A549 (cell line): ENCODE measurements at regions not wholly inside any gene's neighbourhood (a gene's known extent, or its start where the extent isn't known, plus 50 kb on each side); places are given as distances from the start of the nearest gene placed in this dataset.

Experiments
- ATAC-seq, 2 experiments: fragments of 200-7000 bp in 1 of 2; fragments of >200 bp in 1 of 2; cut with Nextera tagmentation in 1 of 2; cut with Tn5 transposase in 1 of 2; 3 replicates each; pipeline versions ENCODE4 v1.8.0 to v1.9.1; 2018 to 2020; ENCODE audit warnings: mild to moderate bottlenecking in 1 of 2, moderate library complexity in 1 of 2
- CTCF ChIA-PET: fragments of 300-600 bp; sonication (Branson Sonifier 250); formaldehyde crosslinking; extraction: SDS; loops from one replicate; lab custom pipeline; 2021; ENCODE audit warnings: antibody characterized with exemption, inconsistent platforms; lab: Yijun Ruan, JAX
- POLR2A ChIA-PET: fragments of 350-600 bp; formaldehyde crosslinking; extraction: SDS; loops from one replicate; lab custom pipeline; 2021; ENCODE audit warnings: antibody characterized with exemption, inconsistent platforms; lab: Yijun Ruan, JAX
- DNase-seq, 2 experiments: peaks; one replicate each; pipeline versions ENCODE4 v3.0.0 to v3.0.0-alpha.2; 2011 to 2016; ENCODE audit warnings: low read depth in 1 of 2, low spot score in 1 of 2
- FAIRE-seq: peaks from 2 replicates; lab custom pipeline; 2011; peaks lifted over from hg19 to GRCh38; lab: Jason Lieb, UNC
- H3K27ac ChIP-seq, 2 experiments: fragments of >200 bp; sonication (Bioruptor Twin); formaldehyde crosslinking; 3 replicates each; pipeline ENCODE4 v1.5.1; 2016 to 2017
- H3K4me1 ChIP-seq: fragments of >200 bp; sonication (Bioruptor Twin); formaldehyde crosslinking; 3 replicates; pipeline ENCODE4 v1.6.1; 2016
- H3K4me2 ChIP-seq: fragments of >200 bp; sonication (Bioruptor Twin); formaldehyde crosslinking; 3 replicates; pipeline ENCODE4 v1.6.1; 2016
- H3K4me3 ChIP-seq: fragments of >200 bp; sonication (Bioruptor Twin); formaldehyde crosslinking; 3 replicates; pipeline ENCODE4 v1.5.1; 2016
- H3K9me3 ChIP-seq: fragments of >200 bp; sonication (Bioruptor Twin); formaldehyde crosslinking; 3 replicates; pipeline ENCODE4 v1.6.1; 2016
- CHD4 ChIP-seq: fragments of 200-600 bp; sonication (generic); IDR thresholded peaks from 2 replicates; pipeline ENCODE4 v1.6.1; 2016; ENCODE audit warnings: antibody characterized with exemption, mild to moderate bottlenecking, borderline replicate concordance
- EHMT2 ChIP-seq: fragments of 200-600 bp; sonication (generic); IDR thresholded peaks from 2 replicates; pipeline ENCODE4 v1.6.1; 2016; ENCODE audit warnings: antibody characterized with exemption, low read depth, mild to moderate bottlenecking, moderate library complexity
- ESRRA ChIP-seq: fragments of 150-350 bp; IDR thresholded peaks from 2 replicates; pipeline ENCODE4 v1.6.1; 2014; ENCODE audit warnings: mild to moderate bottlenecking, low read length, borderline replicate concordance
- FOSL2 ChIP-seq, 2 experiments: fragments of 450-650 bp in 1 of 2; fragments of >200 bp in 1 of 2; sonication (Bioruptor Twin) in 1 of 2; formaldehyde crosslinking; IDR thresholded peaks; 2 replicates each; pipeline versions ENCODE4 v1.5.0 to v1.6.1; 2016 to 2020; ENCODE audit warnings: mild to moderate bottlenecking in 1 of 2, moderate library complexity in 1 of 2
- KDM5A ChIP-seq: fragments of 200-600 bp; sonication (generic); IDR thresholded peaks from 2 replicates; pipeline ENCODE4 v1.6.1; 2016; ENCODE audit warnings: antibody characterized with exemption, mild to moderate bottlenecking
- MAFK ChIP-seq: fragments of 450-650 bp; IDR thresholded peaks from 2 replicates; pipeline ENCODE4 v1.6.1; 2014; ENCODE audit not compliant: partially characterized antibody
- NPAS2 ChIP-seq: fragments of 250-450 bp; sonication (Bioruptor Pico); IDR thresholded peaks from 2 replicates; pipeline ENCODE4 v1.8.0; 2022; ENCODE audit warnings: mild to moderate bottlenecking, moderate library complexity, borderline replicate concordance
- POLR2A ChIP-seq: IDR thresholded peaks from 2 replicates; pipeline ENCODE4 v1.6.1; 2012; ENCODE audit warnings: mild to moderate bottlenecking, low read length
- ZSCAN20 ChIP-seq: fragments of 250-450 bp; sonication (Bioruptor Pico); IDR thresholded peaks from 2 replicates; pipeline ENCODE4 v1.8.0; 2022; ENCODE audit warnings: mild to moderate bottlenecking, moderate library complexity
- WGBS: methylation state at CpG from one replicate; pipeline ENCODE4 v1.1.6; 2017; ENCODE audit errors: missing lambda C conversion rate; 5-methylcytosine and 5-hydroxymethylcytosine counted together
- TF ChIP-seq, protein P1 (sequence below): IDR thresholded peaks from 2 replicates; pipeline ENCODE4 v1.6.1; 2012
- TF ChIP-seq, protein P2 (sequence below): fragments of >200 bp; sonication (Bioruptor Twin); formaldehyde crosslinking; IDR thresholded peaks from 3 replicates; pipeline ENCODE4 v1.6.1; 2016
- TF ChIP-seq, protein P3 (sequence below): fragments of >200 bp; sonication (Bioruptor Twin); formaldehyde crosslinking; IDR thresholded peaks from 3 replicates; pipeline ENCODE4 v1.5.1; 2016
- TF ChIP-seq, protein P4 (sequence below): fragments of 450-650 bp; IDR thresholded peaks from 2 replicates; pipeline ENCODE4 v1.6.1; 2014; ENCODE audit warnings: antibody characterized with exemption
- TF ChIP-seq, protein P5 (sequence below): fragments of 150-350 bp; IDR thresholded peaks from 2 replicates; pipeline ENCODE4 v1.6.1; 2014; ENCODE audit warnings: low read depth, mild to moderate bottlenecking, low read length

DNA sequence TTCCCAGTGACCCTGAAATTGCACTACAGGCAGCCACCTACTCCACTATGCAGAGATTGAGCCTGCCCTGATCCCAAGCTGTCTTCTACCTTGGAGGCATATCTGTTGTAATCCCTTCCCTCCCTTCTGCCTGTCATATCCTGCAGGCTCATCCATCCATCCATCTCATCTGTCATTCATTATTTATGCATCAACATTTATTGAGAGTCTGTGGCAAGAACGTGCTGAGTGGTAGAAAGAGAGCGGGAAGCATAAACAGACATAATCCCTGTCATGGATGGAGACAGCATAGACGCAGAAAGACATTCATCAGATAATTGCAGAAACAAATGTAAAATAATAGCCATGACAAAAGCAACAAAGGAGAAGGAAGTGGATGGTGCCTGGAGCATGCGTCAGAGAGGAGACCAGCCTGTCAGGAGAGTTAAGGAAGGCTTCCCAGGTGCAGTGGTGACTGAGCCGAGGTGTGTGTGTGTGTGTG lies 89.5 kb upstream of the CALM2 start:
- ATAC-seq: peak in 1 of 2 experiments; percentile 4; a peak in 1 of 6 replicates
- Histone ChIP-seq H3K4me3 (no peak overlapping the region), H3K4me1 (peaks cover 36% of the 10 kb centered on the region), H3K27ac (peak overlapping the region; percentile 38 to 72; a peak in 4 of 6 replicates), H3K9me3 (no peaks in the 10 kb centered on the region), H3K4me2 (peak overlapping the region; percentile 44)
- no peak for DNase-seq
- FAIRE-seq: no peak
- CTCF ChIA-PET: interaction anchor here (1.0 to 1.7 kb wide), 4 partner anchors 9 to 294 kb away, joined by 3 to 5 read pairs (median 3); no protein-coding TSS in a partner anchor
- TF ChIP-seq MAFK (peak; percentile 4), ZSCAN20 (no peak)
- WGBS: 68% methylated on average over 5 of the region's 5 CpGs
- POLR2A ChIA-PET: no interaction called here

DNA sequence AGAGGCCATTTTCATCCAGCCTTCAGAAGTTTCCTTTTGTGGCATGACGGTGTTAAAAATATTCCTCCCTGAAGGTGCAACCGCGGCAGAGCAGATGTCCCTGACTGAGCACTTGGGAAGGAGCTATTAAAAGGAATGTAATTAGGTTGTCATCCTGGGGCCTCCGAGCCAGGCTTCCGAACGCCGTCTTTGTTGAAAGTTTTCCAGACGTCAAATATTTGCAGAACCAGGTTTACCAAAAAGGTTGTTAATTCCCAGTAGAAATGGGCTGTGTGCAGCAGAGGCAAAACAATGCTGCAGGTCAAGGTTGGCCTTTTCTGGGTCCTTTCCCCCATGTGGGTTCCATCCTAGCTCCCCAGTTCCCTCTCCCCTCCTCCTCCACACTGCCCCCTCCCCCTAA lies 88.8 kb upstream of the CALM2 start:
- H3K4me3 ChIP-seq: no peak overlapping the region
- ATAC-seq (no peak), DNase-seq (no peak), FAIRE-seq (no peak)
- peak overlapping the region; percentile 38 to 72 for H3K27ac ChIP-seq
- H3K4me1 ChIP-seq: peaks cover 32% of the 10 kb centered on the region
- H3K9me3 ChIP-seq: no peaks in the 10 kb centered on the region
- CTCF ChIA-PET: interaction anchor here (0.8 to 1.7 kb wide), 5 partner anchors 10 to 293 kb away, joined by 3 to 5 read pairs (median 3); no protein-coding TSS in a partner anchor
- POLR2A ChIA-PET: no interaction called here
- TF ChIP-seq NPAS2: no peak
- TF ChIP-seq, protein P1, sequence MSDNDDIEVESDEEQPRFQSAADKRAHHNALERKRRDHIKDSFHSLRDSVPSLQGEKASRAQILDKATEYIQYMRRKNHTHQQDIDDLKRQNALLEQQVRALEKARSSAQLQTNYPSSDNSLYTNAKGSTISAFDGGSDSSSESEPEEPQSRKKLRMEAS: 0 out of 2 replicates have a peak, but pooled peaks have one; percentile 9
- 41% methylated on average over 8 of the region's 8 CpGs for WGBS
- peak overlapping the region; percentile 44 for H3K4me2 ChIP-seq

DNA sequence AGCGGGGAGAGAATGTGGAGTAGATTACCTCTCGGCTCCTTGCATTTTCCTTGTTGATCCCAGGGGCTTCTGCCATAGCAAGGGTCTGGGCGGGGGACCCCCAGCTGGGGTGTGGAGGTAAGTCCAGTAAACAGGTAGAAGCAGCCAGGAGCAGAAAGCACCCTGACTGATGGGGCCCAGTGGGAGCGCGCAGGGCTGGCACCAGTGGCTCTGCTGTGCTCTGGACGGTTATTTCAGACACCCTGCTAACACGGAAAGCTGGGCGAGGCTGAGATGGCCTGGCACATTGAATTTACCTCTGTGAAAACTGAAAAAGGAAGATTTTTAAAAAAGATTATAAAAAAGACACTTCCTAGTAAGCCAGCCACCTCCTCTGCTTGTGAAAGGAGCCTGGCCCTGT lies 88.4 kb upstream of the CALM2 start:
- ATAC-seq: no peak

DNA sequence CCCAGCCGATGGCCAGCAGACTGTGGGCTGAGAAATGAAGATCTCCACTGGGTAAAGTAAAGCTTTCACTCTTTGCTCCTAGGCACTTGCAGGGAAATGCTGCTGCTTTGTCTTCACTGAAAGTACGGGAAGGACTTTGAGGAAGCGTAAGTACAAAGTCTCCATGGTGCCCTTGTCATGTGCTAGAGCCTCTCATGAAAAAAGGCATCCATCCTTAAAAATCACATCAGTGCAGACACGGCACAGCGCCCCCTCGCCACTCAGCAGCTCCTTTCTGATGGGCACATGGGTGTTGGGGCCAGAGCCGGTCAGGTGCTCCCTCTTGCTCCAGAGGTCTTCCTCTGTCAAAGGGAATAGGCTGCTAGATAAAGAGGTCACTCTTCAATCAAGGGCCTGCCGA lies 87.8 kb upstream of the CALM2 start:
- Histone ChIP-seq H3K9me3 (no peaks in the 10 kb centered on the region), H3K27ac (peak overlapping the region in 1 of 2 experiments; percentile 72; a peak in 2 of 6 replicates), H3K4me2 (no peak overlapping the region), H3K4me1 (peaks cover 22% of the 10 kb centered on the region), H3K4me3 (no peak overlapping the region)
- DNase-seq (peak in 1 of 2 experiments; percentile 22), FAIRE-seq (no peak), ATAC-seq (peak in 1 of 2 experiments; percentile 32; a peak in 3 of 6 replicates)
- CTCF ChIA-PET: interaction anchor here (0.5 to 2.9 kb wide), 7 partner anchors 9 to 91 kb away, joined by 3 to 11 read pairs (median 3); no protein-coding TSS in a partner anchor
- TF ChIP-seq, protein P2, sequence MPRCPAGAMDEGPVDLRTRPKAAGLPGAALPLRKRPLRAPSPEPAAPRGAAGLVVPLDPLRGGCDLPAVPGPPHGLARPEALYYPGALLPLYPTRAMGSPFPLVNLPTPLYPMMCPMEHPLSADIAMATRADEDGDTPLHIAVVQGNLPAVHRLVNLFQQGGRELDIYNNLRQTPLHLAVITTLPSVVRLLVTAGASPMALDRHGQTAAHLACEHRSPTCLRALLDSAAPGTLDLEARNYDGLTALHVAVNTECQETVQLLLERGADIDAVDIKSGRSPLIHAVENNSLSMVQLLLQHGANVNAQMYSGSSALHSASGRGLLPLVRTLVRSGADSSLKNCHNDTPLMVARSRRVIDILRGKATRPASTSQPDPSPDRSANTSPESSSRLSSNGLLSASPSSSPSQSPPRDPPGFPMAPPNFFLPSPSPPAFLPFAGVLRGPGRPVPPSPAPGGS: no peak
- TF ChIP-seq, protein P3, sequence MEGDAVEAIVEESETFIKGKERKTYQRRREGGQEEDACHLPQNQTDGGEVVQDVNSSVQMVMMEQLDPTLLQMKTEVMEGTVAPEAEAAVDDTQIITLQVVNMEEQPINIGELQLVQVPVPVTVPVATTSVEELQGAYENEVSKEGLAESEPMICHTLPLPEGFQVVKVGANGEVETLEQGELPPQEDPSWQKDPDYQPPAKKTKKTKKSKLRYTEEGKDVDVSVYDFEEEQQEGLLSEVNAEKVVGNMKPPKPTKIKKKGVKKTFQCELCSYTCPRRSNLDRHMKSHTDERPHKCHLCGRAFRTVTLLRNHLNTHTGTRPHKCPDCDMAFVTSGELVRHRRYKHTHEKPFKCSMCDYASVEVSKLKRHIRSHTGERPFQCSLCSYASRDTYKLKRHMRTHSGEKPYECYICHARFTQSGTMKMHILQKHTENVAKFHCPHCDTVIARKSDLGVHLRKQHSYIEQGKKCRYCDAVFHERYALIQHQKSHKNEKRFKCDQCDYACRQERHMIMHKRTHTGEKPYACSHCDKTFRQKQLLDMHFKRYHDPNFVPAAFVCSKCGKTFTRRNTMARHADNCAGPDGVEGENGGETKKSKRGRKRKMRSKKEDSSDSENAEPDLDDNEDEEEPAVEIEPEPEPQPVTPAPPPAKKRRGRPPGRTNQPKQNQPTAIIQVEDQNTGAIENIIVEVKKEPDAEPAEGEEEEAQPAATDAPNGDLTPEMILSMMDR: 0 out of 3 replicates have a peak, but pooled peaks have one; percentile 10
- 83% methylated on average over 8 of the region's 8 CpGs for WGBS
- POLR2A ChIA-PET: no interaction called here

More for the DNA sequence above, 88.4 kb upstream of the CALM2 start:
- Histone ChIP-seq H3K4me3 (no peak overlapping the region), H3K27ac (peak overlapping the region; percentile 38 to 72; a peak in 3 of 6 replicates), H3K4me1 (peaks cover 27% of the 10 kb centered on the region), H3K4me2 (peak overlapping the region; percentile 44; the same call in 1 of the 3 replicates), H3K9me3 (no peaks in the 10 kb centered on the region)
- DNase-seq (no peak), FAIRE-seq (no peak)
- ChIA-PET CTCF (interaction anchor here (0.8 to 2.9 kb wide), 6 partner anchors 8 to 293 kb away, joined by 3 to 11 read pairs (median 3); no protein-coding TSS in a partner anchor), POLR2A (no interaction called here)
- 95% methylated on average over 8 of the region's 8 CpGs for WGBS
- no peak for TF ChIP-seq EHMT2
- TF ChIP-seq POLR2A: no peak
- no peak for TF ChIP-seq CHD4
- TF ChIP-seq, protein P4, sequence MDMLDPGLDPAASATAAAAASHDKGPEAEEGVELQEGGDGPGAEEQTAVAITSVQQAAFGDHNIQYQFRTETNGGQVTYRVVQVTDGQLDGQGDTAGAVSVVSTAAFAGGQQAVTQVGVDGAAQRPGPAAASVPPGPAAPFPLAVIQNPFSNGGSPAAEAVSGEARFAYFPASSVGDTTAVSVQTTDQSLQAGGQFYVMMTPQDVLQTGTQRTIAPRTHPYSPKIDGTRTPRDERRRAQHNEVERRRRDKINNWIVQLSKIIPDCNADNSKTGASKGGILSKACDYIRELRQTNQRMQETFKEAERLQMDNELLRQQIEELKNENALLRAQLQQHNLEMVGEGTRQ: no peak
- no peak for TF ChIP-seq FOSL2 (IDR thresholded peaks at IDR 0.05)
- TF ChIP-seq FOSL2 (CRISPR knock-in tag; IDR thresholded peaks at IDR 0.05): no peak
- TF ChIP-seq, protein P5, sequence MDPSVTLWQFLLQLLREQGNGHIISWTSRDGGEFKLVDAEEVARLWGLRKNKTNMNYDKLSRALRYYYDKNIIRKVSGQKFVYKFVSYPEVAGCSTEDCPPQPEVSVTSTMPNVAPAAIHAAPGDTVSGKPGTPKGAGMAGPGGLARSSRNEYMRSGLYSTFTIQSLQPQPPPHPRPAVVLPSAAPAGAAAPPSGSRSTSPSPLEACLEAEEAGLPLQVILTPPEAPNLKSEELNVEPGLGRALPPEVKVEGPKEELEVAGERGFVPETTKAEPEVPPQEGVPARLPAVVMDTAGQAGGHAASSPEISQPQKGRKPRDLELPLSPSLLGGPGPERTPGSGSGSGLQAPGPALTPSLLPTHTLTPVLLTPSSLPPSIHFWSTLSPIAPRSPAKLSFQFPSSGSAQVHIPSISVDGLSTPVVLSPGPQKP: no peak
- TF ChIP-seq ESRRA: no peak
- TF ChIP-seq KDM5A: no peak
